Gastrocnemius medialis (tissue), 4 donors: ENCODE measurements at regions not wholly inside any gene's neighbourhood (a gene's known extent, or its start where the extent isn't known, plus 50 kb on each side); places are given as distances from the start of the nearest gene placed in this dataset.

Experiments
- ATAC-seq, 2 donors: fragments of 150-250 bp; one replicate each; pipeline ENCODE4 v1.9.1; 2016
- DNase-seq, 2 donors: peaks; one replicate each; pipeline ENCODE4 v3.0.0-alpha.2; 2019
- H3K27ac ChIP-seq, 4 donors: fragments of 200-600 bp; sonication (generic); 1 replicate in 1 of 4; 2 replicates in 3 of 4; pipeline ENCODE4 v1.5.1; 2016 to 2018; ENCODE audit warnings: mild to moderate bottlenecking in 2 of 4, moderate library complexity in 1 of 4
- H3K27me3 ChIP-seq, 3 donors: fragments of 200-600 bp; sonication (generic) in 2 of 3; 1 replicate in 1 of 3; 2 replicates in 2 of 3; pipeline versions ENCODE4 v1.5.1 to v1.6.0; 2016 to 2019; ENCODE audit warnings: mild to moderate bottlenecking in 1 of 3, moderate library complexity in 1 of 3
- H3K36me3 ChIP-seq, 2 donors: fragments of 200-600 bp; sonication (generic) in 1 of 2; one replicate each; pipeline ENCODE4 v1.5.1; 2017 to 2018
- H3K4me1 ChIP-seq, 2 donors: fragments of 200-600 bp; sonication (generic) in 1 of 2; one replicate each; pipeline ENCODE4 v1.5.1; 2016 to 2017; ENCODE audit warnings: mild to moderate bottlenecking in 2 of 2
- H3K4me3 ChIP-seq, 4 donors: fragments of 200-600 bp; sonication (generic) in 3 of 4; 1 replicate in 1 of 4; 2 replicates in 3 of 4; pipeline ENCODE4 v1.5.1; 2016 to 2019; ENCODE audit warnings: mild to moderate bottlenecking in 2 of 4
- H3K9me3 ChIP-seq, 3 donors: fragments of 200-600 bp; sonication (generic) in 2 of 3; 1 replicate in 1 of 3; 2 replicates in 2 of 3; pipeline ENCODE4 v1.5.1; 2016 to 2019
- POLR2A ChIP-seq, 2 donors: fragments of 450-650 bp; IDR thresholded peaks; one replicate each; pipeline ENCODE4 v1.6.1; 2017; ENCODE audit warnings: antibody characterized with exemption in 2 of 2, mild to moderate bottlenecking in 2 of 2, moderate library complexity in 2 of 2
- in situ Hi-C, 4 donors: fragments of 200-750 bp; cut with MboI; loops; one replicate each; pipeline versions ENCODE4 v1.15.0 to v1.8.0; 2017; ENCODE audit warnings: low sequenced_read_pairs in 4 of 4
- intact Hi-C: fragments of 100-400 bp; cut with DNase I; formaldehyde crosslinking; loops from one replicate; pipeline ENCODE4 v1.15.1; 2023; ENCODE audit warnings: low total_unique reads
- TF ChIP-seq, protein P1 (sequence below), 5 experiments: fragments of 450-650 bp in 3 of 5; fragments of 200-600 bp in 2 of 5; sonication (generic) in 2 of 5; IDR thresholded peaks in 4 of 5; conservative IDR thresholded peaks in 1 of 5; 1 replicate in 4 of 5; 2 replicates in 1 of 5; pipeline ENCODE4 v1.5.1; 2016 to 2019; ENCODE audit warnings: antibody characterized with exemption in 5 of 5, mild to moderate bottlenecking in 3 of 5, moderate library complexity in 3 of 5

DNA sequence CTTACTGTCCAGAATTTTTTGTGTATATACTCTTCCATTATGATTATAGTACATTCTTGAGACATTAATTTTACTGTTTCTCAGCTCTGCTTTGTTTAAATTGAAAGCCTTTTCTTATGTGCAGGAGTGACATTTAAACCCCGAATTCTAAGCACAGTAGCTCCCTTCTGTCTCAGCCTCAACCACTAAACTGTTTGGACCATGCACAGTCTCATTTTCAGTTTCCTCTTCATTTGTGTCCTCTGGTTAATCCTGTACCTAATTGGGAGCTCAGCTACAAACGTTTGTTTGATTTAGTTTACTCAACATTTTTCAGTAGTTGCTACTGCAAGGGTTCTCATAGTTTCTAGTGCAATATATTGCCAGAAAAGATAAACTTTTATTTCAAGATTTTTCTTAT, 206.3 kb downstream of the SLITRK5 start:
- Histone ChIP-seq H3K4me3 (no peak overlapping the region), H3K27ac (no peak overlapping the region), H3K27me3 (no peaks in the 10 kb centered on the region), H3K4me1 (no peaks in the 10 kb centered on the region), H3K36me3 (no peaks in the 10 kb centered on the region), H3K9me3 (no peaks in the 10 kb centered on the region)
- in situ Hi-C loops = no loop called here
- DNase-seq (no peak), ATAC-seq (no peak)
- intact Hi-C loops = no loop called here
- TF ChIP-seq POLR2A (IDR thresholded peaks at IDR 0.05) = no peak
- TF ChIP-seq, protein P1, sequence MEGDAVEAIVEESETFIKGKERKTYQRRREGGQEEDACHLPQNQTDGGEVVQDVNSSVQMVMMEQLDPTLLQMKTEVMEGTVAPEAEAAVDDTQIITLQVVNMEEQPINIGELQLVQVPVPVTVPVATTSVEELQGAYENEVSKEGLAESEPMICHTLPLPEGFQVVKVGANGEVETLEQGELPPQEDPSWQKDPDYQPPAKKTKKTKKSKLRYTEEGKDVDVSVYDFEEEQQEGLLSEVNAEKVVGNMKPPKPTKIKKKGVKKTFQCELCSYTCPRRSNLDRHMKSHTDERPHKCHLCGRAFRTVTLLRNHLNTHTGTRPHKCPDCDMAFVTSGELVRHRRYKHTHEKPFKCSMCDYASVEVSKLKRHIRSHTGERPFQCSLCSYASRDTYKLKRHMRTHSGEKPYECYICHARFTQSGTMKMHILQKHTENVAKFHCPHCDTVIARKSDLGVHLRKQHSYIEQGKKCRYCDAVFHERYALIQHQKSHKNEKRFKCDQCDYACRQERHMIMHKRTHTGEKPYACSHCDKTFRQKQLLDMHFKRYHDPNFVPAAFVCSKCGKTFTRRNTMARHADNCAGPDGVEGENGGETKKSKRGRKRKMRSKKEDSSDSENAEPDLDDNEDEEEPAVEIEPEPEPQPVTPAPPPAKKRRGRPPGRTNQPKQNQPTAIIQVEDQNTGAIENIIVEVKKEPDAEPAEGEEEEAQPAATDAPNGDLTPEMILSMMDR (IDR thresholded peaks at IDR 0.05 in 4 of 5, conservative IDR thresholded peaks at IDR 0.05 in 1 of 5) = no peak

DNA sequence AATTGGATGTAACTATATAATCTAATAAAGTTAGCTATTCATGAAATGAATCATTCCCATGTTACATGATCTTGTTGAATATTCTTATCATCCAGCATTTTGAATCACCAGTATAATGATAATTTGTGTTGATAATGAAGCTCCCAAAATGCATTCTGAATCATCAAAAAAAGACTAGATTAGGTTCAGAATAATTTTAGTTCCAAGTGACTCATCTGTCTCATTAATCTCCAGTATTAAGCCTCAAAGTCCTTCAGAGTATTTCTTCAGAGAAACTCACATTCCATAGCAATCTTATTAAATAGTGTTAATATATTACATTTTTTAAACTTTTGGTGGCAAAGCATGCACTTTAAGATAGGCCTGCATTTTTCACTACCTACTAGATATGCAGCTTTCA, 207.5 kb downstream of the SLITRK5 start:
- in situ Hi-C loops = no loop called here
- Histone ChIP-seq H3K36me3 (no peaks in the 10 kb centered on the region), H3K27me3 (no peaks in the 10 kb centered on the region), H3K9me3 (no peaks in the 10 kb centered on the region), H3K27ac (no peak overlapping the region), H3K4me1 (no peaks in the 10 kb centered on the region), H3K4me3 (no peak overlapping the region)
- intact Hi-C loops = no loop called here
- ATAC-seq (no peak), DNase-seq (no peak)
- TF ChIP-seq, protein P1 (IDR thresholded peaks at IDR 0.05 in 4 of 5, conservative IDR thresholded peaks at IDR 0.05 in 1 of 5) = no peak
- TF ChIP-seq POLR2A (IDR thresholded peaks at IDR 0.05) = no peak

DNA sequence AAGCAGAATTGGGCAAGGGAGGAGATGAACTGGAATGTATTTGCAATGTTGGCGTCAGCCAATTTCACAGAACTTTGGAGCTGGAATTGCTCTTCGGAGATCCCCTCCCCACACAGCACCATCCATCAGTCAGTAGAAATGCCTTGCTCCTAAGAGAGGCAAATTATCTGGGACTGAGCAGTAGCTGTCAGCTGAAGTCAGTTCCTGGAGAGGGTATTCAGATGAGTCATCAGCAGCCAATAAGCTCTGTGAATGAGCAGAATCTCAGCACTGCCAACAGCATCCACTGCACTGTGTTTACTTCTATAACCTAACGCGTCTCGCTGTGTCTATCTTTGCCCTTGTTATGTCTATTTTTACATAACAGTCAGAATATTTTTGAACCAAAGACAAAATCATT, 213.7 kb downstream of the SLITRK5 start:
- Histone ChIP-seq H3K36me3 (no peaks in the 10 kb centered on the region), H3K9me3 (no peaks in the 10 kb centered on the region), H3K4me1 (no peaks in the 10 kb centered on the region), H3K27me3 (no peaks in the 10 kb centered on the region), H3K4me3 (no peak overlapping the region), H3K27ac (no peak overlapping the region)
- in situ Hi-C loops (no loop called here), intact Hi-C loops (no loop called here)
- TF ChIP-seq, protein P1 (IDR thresholded peaks at IDR 0.05 in 4 of 5, conservative IDR thresholded peaks at IDR 0.05 in 1 of 5) = no peak
- no peak for TF ChIP-seq POLR2A (IDR thresholded peaks at IDR 0.05)
- DNase-seq (no peak), ATAC-seq (no peak)

DNA sequence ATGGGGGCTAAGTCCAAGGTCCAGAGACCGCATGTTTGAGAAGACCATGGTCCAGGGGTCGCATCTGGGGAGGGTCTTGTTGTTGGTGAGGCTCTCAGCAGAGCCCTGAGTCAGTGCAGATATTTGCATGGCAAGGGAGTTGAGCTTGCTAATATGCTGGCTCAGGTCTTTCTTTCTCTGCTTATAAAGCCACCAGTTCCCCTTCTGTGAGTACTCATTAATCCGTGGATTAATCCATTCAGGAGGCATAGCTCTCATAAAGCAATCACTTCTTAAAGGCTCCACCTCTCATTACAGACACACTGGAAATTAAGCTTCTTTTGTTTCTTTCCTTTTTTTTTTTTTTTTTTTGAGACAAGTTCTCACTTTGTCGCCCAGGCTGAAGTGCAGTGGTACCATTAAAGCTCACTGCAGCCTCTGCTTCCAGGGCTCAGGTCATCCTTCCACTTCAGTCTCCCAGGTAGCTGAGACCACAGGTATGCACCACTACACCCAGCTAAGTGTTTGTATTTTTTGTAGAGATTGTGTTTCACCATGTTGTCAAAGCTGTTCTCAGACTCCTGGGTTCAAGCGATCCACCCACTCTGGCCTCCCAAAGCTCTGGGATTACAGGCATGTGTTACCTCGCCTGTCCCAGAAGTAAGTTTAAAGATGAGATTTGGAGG, 216.4 kb downstream of the SLITRK5 start:
- H3K4me3 ChIP-seq = no peak overlapping the region
- intact Hi-C loops = no loop called here
- no peak for ATAC-seq
- no peaks in the 10 kb centered on the region for H3K4me1 ChIP-seq
- in situ Hi-C loops = no loop called here
- TF ChIP-seq, protein P1 (IDR thresholded peaks at IDR 0.05 in 4 of 5, conservative IDR thresholded peaks at IDR 0.05 in 1 of 5) = no peak
- no peak for TF ChIP-seq POLR2A (IDR thresholded peaks at IDR 0.05)
- no peak for DNase-seq
- H3K36me3 ChIP-seq = no peaks in the 10 kb centered on the region
- no peak overlapping the region for H3K27ac ChIP-seq
- H3K9me3 ChIP-seq = no peaks in the 10 kb centered on the region
- H3K27me3 ChIP-seq = no peaks in the 10 kb centered on the region

DNA sequence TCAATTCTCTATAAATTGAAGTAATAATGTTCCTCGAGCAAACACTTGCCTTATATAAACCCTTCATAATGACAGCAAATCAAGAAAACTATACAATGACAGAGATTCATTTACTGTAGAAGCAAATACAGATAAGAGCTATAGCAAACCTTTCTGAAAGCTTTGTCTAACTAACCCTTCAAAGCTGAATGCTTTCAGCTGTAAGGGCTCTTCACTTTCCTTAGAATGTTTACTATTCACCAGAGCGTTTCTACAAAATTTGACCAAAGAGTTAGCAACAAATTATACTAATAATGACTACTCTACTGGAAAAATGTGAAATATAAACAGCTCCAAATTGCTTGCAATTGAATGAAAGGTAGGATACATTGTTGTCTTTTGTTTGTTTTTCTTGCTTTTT, 218.1 kb downstream of the SLITRK5 start:
- no peak overlapping the region for H3K27ac ChIP-seq
- DNase-seq (no peak), ATAC-seq (no peak)
- no peaks in the 10 kb centered on the region for H3K9me3 ChIP-seq
- in situ Hi-C loops (no loop called here), intact Hi-C loops (no loop called here)
- no peak for TF ChIP-seq POLR2A (IDR thresholded peaks at IDR 0.05)
- TF ChIP-seq, protein P1 (IDR thresholded peaks at IDR 0.05 in 4 of 5, conservative IDR thresholded peaks at IDR 0.05 in 1 of 5) = no peak
- no peaks in the 10 kb centered on the region for H3K36me3 ChIP-seq
- H3K27me3 ChIP-seq = no peaks in the 10 kb centered on the region
- no peaks in the 10 kb centered on the region for H3K4me1 ChIP-seq
- no peak overlapping the region for H3K4me3 ChIP-seq
